ENCODE measurements at regions not wholly inside any gene's neighbourhood (a gene's known extent, or its start where the extent isn't known, plus 50 kb on each side); places are given as distances from the start of the nearest gene placed in this dataset.

DNA sequence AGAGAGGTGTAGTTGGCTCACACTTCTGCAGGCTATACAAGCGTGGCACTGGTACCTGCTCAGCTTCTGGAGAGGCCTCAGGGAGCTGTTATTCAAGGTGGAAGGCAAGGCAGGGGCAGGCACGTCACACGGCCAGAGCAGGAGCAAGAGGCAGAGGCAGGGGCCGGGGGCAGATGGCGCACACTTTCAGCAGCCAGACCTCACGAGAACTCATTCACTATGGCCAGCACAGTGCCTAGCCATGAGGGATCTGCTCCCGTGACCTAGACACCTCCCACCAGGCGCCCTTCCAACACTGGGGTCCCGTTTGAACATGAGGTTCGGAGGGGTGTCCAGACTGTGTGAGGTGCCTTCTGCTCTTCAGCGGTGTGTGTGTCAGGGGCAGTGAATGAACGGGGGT is 71.0 kb upstream of the FCN1 start:
- Histone ChIP-seq H3K27ac (ENCODE audit: low read depth, low read length) (no peak overlapping the region), H3K79me2 (ENCODE audit: insufficient read depth, low read length) (no peaks in the 10 kb centered on the region), H2AFZ (ENCODE audit: low read depth, low read length, severe bottlenecking) (no peak overlapping the region), H3K9ac (ENCODE audit: low read length) (no peak overlapping the region), H3K4me2 (ENCODE audit: low read depth, low read length, poor library complexity, severe bottlenecking) (no peak overlapping the region), H3K27me3 (ENCODE audit: low read length) (no peaks in the 10 kb centered on the region; the same call in 1 of the 2 replicates), H4K20me1 (ENCODE audit: low read depth, low read length) (no peaks in the 10 kb centered on the region), H3K9me2 (replicated peaks; ENCODE audit: insufficient read depth, low read length) (no peaks in the 10 kb centered on the region), H3F3A (ENCODE audit: insufficient read depth) (no peaks in the 10 kb centered on the region), H3K9me3 (ENCODE audit: insufficient read depth, low read length) (peaks cover 7% of the 10 kb centered on the region; the same call in 1 of the 2 replicates), H3K4me3 (ENCODE audit: insufficient read depth, low read length, poor library complexity, severe bottlenecking) (no peak overlapping the region), H3K36me3 (ENCODE audit: low read length) (no peaks in the 10 kb centered on the region)
- TF ChIP-seq CTCF (IDR thresholded peaks at IDR 0.05; ENCODE audit: insufficient read depth, low read length, poor library complexity, severe bottlenecking) (no peak), EZH2phosphoT487 (conservative IDR thresholded peaks at IDR 0.05; ENCODE audit: low read length) (no peak)

DNA sequence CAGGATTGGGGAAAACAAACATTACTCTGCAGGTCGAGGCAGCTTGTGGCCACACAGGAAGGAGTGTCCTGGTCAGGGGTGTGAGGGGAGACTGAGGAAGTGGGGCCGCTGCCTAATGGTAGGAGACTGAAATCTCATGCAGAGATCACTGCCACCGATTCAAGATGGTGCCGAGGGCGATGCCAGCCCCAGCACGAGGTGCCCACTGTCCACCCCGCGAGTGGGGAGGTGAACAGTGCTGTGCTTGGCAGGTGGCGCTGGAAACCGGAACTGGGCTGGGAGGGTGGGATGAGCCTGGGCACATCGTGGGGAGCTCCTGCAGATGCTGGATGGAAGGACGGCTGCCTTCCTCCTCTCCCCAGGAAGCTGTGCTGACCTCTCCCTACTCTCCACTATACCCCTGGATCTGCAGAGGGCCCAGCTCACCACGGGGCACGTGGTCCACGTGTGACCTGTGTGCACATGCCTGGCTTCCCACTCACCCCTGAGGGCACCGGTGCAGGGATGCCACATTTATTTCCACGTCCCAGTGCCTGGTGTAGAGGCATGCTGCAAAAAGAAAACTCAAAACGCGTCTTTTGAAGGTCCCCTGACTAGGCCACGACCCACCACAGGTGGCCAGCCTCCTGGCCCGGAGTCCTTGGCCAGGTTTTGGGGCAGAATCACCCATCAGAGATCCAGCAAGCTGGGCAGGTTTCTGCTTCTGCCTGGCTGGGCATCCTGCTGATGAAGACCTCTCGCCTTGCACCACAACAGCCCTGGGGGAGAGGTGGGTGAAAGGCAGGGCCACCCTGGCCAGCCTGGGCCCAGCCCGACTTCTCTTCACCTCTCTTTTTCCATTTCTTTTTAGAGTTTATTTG is 71.7 kb upstream of the FCN1 start:
- TF ChIP-seq EZH2phosphoT487 (conservative IDR thresholded peaks at IDR 0.05; ENCODE audit: low read length) (no peak), CTCF (IDR thresholded peaks at IDR 0.05; ENCODE audit: insufficient read depth, low read length, poor library complexity, severe bottlenecking) (no peak)
- H2AFZ ChIP-seq (ENCODE audit: low read depth, low read length, severe bottlenecking) = no peak overlapping the region
- H3K27ac ChIP-seq (ENCODE audit: low read depth, low read length) = no peak overlapping the region
- H3K4me2 ChIP-seq (ENCODE audit: low read depth, low read length, poor library complexity, severe bottlenecking) = no peak overlapping the region
- H3K9ac ChIP-seq (ENCODE audit: low read length) = no peak overlapping the region
- no peaks in the 10 kb centered on the region for H3K79me2 ChIP-seq (ENCODE audit: insufficient read depth, low read length)
- no peaks in the 10 kb centered on the region; the same call in 1 of the 2 replicates for H3K27me3 ChIP-seq (ENCODE audit: low read length)
- no peaks in the 10 kb centered on the region for H3F3A ChIP-seq (ENCODE audit: insufficient read depth)
- H3K9me3 ChIP-seq (ENCODE audit: insufficient read depth, low read length) = peaks cover 7% of the 10 kb centered on the region; the same call in 1 of the 2 replicates
- no peaks in the 10 kb centered on the region for H4K20me1 ChIP-seq (ENCODE audit: low read depth, low read length)
- no peaks in the 10 kb centered on the region for H3K9me2 ChIP-seq (replicated peaks; ENCODE audit: insufficient read depth, low read length)
- H3K36me3 ChIP-seq (ENCODE audit: low read length) = no peaks in the 10 kb centered on the region
- no peak overlapping the region for H3K4me3 ChIP-seq (ENCODE audit: insufficient read depth, low read length, poor library complexity, severe bottlenecking)

DNA sequence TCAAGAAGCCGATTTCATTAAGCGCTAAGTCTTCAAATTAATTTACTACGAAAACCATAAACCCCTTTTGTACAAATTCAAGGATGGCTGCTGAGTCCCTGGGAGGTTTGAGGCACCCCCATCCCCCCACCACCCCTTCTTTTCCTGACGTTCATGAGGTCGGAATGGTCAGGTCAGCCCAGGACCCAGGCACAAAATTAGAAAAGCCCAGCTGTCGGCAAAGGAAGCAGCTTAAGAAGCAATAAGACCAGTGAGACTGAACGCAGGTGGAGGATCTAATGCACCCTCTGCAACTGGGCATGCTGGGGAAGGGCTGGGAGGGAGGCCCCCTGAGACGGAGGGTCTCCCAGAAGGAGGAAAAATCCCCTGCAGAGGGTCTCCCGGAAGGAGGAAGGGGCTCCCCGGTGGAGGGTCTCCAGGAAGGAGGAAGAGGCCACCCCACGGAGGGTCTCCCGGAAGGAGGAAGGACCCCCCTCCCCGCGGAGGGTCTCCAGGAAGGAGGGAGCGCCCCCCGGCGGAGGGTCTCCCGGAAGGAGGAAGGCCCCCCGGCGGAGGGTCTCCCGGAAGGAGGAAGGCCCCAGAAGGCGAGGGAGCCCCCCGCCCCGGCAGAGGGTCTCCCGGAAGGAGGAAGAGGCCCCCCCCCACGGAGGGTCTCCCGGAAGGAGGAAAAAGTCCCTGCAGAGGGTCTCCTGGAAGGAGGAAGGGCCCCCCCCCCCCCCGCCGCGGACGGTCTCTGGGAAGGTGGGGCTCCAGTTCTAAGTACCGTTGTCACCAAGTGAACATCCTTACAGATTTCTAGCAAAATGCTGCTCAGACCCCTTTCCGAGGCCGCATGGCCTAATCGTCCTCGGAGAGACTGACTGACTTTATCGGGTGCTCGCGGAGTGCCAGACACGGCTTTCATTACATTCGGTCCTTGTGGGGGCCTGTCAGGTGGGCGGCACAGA is 74.4 kb upstream of the FCN1 start:
- Histone ChIP-seq H3K27me3 (ENCODE audit: low read length) (no peaks in the 10 kb centered on the region; the same call in 1 of the 2 replicates), H3K9ac (ENCODE audit: low read length) (no peak overlapping the region), H3K4me2 (ENCODE audit: low read depth, low read length, poor library complexity, severe bottlenecking) (no peak overlapping the region), H3K27ac (ENCODE audit: low read depth, low read length) (no peak overlapping the region), H2AFZ (ENCODE audit: low read depth, low read length, severe bottlenecking) (no peak overlapping the region), H3K79me2 (ENCODE audit: insufficient read depth, low read length) (no peaks in the 10 kb centered on the region), H3K9me3 (ENCODE audit: insufficient read depth, low read length) (peaks cover 4% of the 10 kb centered on the region; the same call in 1 of the 2 replicates), H3K4me3 (ENCODE audit: insufficient read depth, low read length, poor library complexity, severe bottlenecking) (no peak overlapping the region), H3F3A (ENCODE audit: insufficient read depth) (no peaks in the 10 kb centered on the region), H4K20me1 (ENCODE audit: low read depth, low read length) (no peaks in the 10 kb centered on the region), H3K36me3 (ENCODE audit: low read length) (no peaks in the 10 kb centered on the region), H3K9me2 (replicated peaks; ENCODE audit: insufficient read depth, low read length) (no peaks in the 10 kb centered on the region)
- TF ChIP-seq CTCF (IDR thresholded peaks at IDR 0.05; ENCODE audit: insufficient read depth, low read length, poor library complexity, severe bottlenecking) = no peak
- TF ChIP-seq EZH2phosphoT487 (conservative IDR thresholded peaks at IDR 0.05; ENCODE audit: low read length) = no peak

All from SU-DHL-6 (cell line).